T follicular helper cell (primary cell): ENCODE measurements at regions not wholly inside any gene's neighbourhood (a gene's known extent, or its start where the extent isn't known, plus 50 kb on each side); places are given as distances from the start of the nearest gene placed in this dataset.

Source experiments
- DNase-seq: peaks from one replicate; pipeline ENCODE4 v3.0.0-alpha.2; 2020; ENCODE audit warnings: low read depth

DNA sequence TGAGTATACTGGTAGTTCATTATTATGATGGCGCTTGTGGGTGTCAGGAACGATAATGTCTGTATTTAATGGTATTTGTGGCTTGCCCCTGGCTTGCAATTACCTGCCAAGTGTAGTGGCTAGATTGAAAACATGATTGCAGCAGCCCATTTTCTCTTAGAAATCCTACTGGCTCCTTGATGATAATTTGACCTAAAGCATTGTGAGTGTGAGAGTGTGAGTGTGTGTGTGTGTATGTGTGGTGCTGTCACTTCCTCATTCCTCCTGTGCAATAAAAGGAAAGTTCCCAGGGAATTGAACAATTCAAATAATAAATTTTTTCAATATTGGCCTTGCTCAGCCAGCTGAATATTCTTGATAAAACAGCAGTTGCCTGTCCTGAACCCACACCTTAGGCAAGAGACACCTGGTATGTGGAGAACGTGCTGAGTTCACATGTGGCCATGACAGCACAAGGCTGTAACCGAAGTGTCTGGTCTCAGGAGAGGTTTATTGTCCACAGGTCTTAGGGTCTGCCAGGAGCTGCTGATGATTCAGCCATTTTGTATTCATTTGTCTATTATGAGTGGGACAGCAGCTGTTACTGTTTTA lies 193.3 kb downstream of the CD47 start:
- DNase-seq: no peak

- no peak for DNase-seq
These were observed 195.8 kb downstream of the CD47 start for GRCh38 chr3:107894998-107895397.

DNA sequence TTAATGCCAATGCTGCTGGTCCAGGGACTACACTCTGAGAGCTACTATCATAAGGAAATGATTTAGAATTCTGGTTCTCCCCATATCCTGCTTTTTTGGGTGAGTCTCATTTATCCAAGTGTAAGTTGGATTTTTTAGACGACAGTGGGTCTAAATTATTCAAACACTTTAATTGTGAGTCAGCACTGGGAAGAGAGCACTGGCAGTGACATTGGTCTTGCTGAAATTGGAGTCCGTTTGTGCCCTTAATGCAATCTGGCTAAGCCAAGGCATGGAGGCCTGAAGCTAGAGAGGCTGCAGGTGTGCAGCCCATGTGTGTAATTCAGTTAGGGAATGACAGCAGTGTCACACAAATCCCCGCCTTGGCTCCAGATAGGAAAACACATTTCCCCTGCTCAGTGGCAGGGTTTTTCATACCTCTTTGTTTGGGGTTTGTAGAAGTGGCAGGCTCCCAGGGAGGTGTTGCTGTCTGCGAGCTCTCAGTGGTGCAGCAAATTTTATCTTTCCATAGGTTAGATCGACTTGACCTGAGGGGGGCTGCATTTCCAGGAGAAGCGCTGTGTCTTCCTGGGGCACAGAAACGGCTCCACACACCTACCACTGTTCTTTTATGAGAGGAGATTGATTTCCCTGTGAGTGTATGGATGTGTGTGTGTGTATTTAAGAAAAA lies 197.7 kb downstream of the CD47 start:
- no peak for DNase-seq

GRCh38 chr3:107884719-107885460 lies 205.9 kb downstream of the CD47 start:
- no peak for DNase-seq

- no peak for DNase-seq
These were observed 206.8 kb downstream of the CD47 start for GRCh38 chr3:107884028-107884427.

GRCh38 chr3:107882881-107883280 lies 207.9 kb downstream of the CD47 start:
- DNase-seq: no peak

DNA sequence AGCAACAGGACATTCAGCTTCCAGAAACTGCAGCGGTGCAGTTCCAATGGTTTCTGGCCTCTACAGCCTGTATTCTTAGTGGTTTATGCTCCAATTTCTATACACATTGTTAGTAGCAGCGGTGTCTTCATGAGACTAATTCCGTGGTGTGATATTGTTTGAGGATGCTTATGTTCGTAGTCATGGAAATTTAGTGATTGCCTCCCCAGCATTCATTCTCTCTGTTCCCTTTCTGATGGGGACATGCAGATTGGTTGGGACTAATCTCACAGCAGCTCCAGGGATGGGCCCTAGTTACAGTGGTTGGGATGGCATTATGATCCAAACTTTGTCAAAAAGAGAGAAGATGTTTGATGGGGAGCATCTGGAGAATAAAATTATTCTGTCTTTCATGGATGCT lies 208.6 kb downstream of the CD47 start:
- DNase-seq: no peak

DNA sequence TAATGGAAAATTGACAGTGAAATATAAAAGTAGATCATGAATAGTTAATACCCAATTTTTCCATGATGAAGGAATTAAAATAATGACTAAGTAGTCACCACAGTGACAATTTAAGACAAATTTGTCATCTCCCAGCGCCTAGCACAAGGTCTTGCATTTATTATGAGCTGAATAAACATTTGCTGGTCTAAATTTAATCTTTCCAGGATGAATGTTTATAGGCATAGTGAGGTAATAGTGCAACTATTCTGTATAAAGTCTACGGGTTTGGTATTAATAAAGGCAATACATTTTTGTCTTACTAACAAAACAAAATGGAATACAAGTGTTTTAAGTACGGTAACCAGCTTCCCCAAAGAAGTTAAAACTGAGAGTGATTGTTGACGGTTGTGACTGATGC lies 209.3 kb downstream of the CD47 start:
- no peak for DNase-seq

DNA sequence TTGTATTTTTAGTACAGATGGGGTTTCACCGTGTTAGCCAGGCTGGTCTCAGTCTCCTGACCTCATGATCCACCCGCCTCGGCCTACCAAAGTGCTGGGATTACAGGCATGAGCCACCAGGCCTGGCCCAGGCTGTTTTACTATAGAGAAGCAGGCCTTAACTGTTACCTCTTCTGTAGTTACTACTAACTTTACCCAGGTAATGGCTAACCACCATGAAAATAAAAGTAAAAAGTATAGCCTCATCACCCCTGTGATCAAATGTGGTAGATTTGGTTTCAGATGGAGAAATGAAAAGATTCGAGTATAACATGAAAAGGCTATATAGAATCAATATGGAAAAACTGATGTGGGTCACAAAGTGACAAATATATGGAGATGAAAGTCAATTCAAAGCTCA lies 210.1 kb downstream of the CD47 start:
- DNase-seq: no peak

DNA sequence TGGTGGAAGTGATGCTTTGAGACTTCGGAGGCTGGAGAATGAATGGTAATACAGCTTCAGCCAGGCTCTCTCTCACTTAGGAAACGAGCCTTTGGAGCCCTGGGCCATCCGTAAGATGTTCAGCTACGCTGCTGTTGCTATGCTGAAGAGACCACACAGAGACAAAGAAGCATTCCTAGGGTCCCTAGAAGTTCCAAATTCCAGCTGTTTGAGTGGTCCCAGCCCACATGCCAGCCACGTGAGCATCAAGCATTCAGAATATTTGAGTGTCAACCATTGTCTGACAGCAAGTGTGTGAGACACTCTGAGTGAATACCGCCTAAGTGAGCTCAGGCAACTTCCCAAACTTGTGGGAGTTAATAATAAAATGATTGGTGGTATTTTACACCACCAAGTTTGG lies 212.9 kb downstream of the CD47 start:
- no peak for DNase-seq

DNA sequence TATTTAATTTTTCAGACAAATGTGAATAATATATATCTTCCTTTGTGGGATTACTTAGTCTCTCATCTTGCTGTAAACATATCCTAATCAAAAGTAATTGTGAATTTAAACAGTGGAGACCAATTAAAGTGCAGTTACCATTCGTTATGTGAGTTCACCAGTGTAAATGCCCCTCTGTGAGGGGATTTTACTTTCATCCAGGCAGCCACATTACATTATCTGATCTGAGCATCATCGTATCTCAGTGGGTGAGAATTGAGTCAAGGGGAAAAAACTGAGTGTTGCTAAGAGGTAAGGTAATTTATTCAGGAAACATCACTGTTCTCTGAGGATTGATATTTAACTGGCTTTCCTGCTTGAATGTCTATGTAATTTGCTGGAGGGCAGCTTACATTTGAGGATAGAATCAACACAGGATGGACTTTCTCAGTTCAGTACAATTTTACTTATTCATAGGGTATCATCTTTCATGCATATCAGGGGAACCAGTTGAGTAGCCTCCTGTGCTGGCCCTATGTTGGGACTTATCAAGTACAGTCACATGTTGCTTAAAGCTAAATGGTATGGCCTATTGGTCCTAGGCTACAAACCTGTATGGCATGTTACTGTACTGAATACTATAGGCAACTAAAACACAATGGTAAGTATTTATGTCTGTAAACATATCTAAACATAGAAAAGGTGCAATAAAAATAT lies 219.7 kb downstream of the CD47 start:
- no peak for DNase-seq

DNA sequence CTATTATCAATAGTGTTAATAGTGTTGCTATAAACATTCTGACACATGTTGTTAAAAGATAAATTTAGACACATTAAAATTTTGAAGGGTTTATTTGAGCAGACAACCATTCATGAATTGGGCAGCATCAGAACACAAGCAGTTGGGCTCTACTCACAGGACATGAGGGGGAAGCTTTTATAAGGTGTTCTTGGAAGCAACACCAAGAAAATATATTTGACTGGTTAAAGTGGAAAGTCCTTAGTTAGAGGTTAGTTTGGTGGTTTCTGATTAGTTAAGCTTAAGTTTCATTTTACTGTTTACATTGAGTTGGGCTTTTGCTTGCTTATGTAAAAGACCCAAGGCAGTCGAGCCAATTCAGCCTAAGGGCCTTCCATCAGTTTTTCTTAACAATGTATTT lies 220.7 kb downstream of the CD47 start:
- no peak for DNase-seq

GRCh38 chr3:107868449-107868848 lies 222.4 kb downstream of the CD47 start:
- DNase-seq: no peak

GRCh38 chr3:107861904-107862303 lies 228.9 kb downstream of the CD47 start:
- DNase-seq: no peak

DNA sequence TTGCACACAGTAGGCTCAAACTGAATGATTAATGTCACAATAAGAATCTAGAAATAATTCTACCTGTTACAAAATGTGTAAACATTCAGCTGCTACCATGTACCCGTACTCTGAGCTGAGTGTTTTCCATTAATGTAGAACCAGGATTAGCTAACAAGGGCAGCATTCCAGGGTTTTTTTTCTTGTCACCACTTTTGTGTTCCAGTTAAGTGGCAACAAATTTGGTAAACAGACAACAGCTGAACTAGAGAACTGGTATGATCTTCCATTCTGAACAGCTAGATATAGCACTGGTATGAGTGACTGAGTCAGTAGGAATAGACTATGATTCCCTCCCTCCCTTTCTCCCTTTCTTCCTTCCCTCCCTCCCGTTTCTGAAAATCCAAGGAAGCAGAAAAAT lies 229.4 kb downstream of the CD47 start:
- no peak for DNase-seq
